ENCODE measurements at regions not wholly inside any gene's neighbourhood (a gene's known extent, or its start where the extent isn't known, plus 50 kb on each side); places are given as distances from the start of the nearest gene placed in this dataset.

- Histone ChIP-seq H3K9ac (no peak overlapping the region), H4K20me1 (ENCODE audit: insufficient read depth) (no peaks in the 10 kb centered on the region), H3K4me2 (no peak overlapping the region), H3K27ac (no peak overlapping the region), H3K36me3 (ENCODE audit: insufficient read depth) (no peaks in the 10 kb centered on the region), H2AFZ (ENCODE audit: low read depth) (no peak overlapping the region), H3K4me1 (ENCODE audit: low read depth, poor library complexity, severe bottlenecking) (no peaks in the 10 kb centered on the region), H3K79me2 (ENCODE audit: insufficient read depth, low read depth) (no peaks in the 10 kb centered on the region), H3K27me3 (ENCODE audit: insufficient read depth, low read depth) (no peaks in the 10 kb centered on the region), H3K4me3 (IDR thresholded peaks at IDR 0.05; ENCODE audit: insufficient read depth, low read depth, low read length) (no peak overlapping the region)
- TF ChIP-seq CTCF (conservative IDR thresholded peaks at IDR 0.05; ENCODE audit: low read depth, low read length) = no peak
These were observed 155.0 kb downstream of the HS3ST2 start for GRCh38 chr16:22968931-22969330.

GRCh38 chr16:22967521-22968095, 153.6 kb downstream of the HS3ST2 start:
- H4K20me1 ChIP-seq (ENCODE audit: insufficient read depth) = no peaks in the 10 kb centered on the region
- no peak overlapping the region for H3K4me2 ChIP-seq
- no peaks in the 10 kb centered on the region for H3K36me3 ChIP-seq (ENCODE audit: insufficient read depth)
- H3K27ac ChIP-seq = no peak overlapping the region
- no peaks in the 10 kb centered on the region for H3K79me2 ChIP-seq (ENCODE audit: insufficient read depth, low read depth)
- no peak overlapping the region for H2AFZ ChIP-seq (ENCODE audit: low read depth)
- H3K4me3 ChIP-seq (IDR thresholded peaks at IDR 0.05; ENCODE audit: insufficient read depth, low read depth, low read length) = no peak overlapping the region
- no peak for TF ChIP-seq CTCF (conservative IDR thresholded peaks at IDR 0.05; ENCODE audit: low read depth, low read length)
- H3K9ac ChIP-seq = no peak overlapping the region
- no peaks in the 10 kb centered on the region for H3K4me1 ChIP-seq (ENCODE audit: low read depth, poor library complexity, severe bottlenecking)
- no peaks in the 10 kb centered on the region for H3K27me3 ChIP-seq (ENCODE audit: insufficient read depth, low read depth)

Data from KMS-11 (cell line).